ENCODE measurements at regions not wholly inside any gene's neighbourhood (a gene's known extent, or its start where the extent isn't known, plus 50 kb on each side); places are given as distances from the start of the nearest gene placed in this dataset.

- Mint-ChIP-seq H3K4me3 (no peak overlapping the region), H3K27me3 (no peaks in the 10 kb centered on the region), H3K9me3 (ENCODE audit: low read depth) (peaks cover 3% of the 10 kb centered on the region)
Measured at GRCh38 chr7:94212160-94212559, 182.5 kb upstream of the COL1A2 start.

DNA sequence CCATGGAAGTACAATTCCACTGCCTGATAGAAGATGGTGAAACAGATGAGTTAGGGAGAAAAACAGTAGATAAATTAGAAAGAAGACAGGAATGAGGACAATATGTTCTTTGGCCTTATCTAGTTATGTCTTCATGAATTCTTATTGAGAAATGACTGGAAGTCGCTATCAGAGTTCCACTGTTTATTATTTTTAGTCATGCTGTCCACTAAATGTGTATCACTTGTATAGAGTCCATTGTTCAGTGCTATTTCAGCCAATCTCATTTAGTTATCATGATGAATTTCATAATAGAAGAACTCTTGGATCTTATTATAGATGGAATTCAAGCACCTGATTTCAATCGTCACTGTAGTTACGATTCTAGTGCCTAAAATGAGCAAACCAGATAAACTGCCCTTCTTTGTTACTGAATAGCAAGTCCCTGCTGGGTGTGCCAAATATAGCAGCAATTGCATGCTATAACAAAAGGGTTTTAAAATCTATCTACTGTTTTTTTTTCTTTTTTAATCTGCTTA is 177.7 kb upstream of the COL1A2 start:
- H3K36me3 Mint-ChIP-seq: no peaks in the 10 kb centered on the region
- H3K27me3 Mint-ChIP-seq: no peaks in the 10 kb centered on the region
- no peaks in the 10 kb centered on the region for H3K4me1 Mint-ChIP-seq (ENCODE audit: low read depth)
- no peaks in the 10 kb centered on the region for H3K9me3 Mint-ChIP-seq (ENCODE audit: low read depth)
- H3K4me3 Mint-ChIP-seq: no peak overlapping the region
- no peak overlapping the region for H3K27ac Mint-ChIP-seq

More at GRCh38 chr7:94212160-94212559, 182.5 kb upstream of the COL1A2 start:
- Mint-ChIP-seq H3K27ac (no peak overlapping the region), H3K4me1 (ENCODE audit: low read depth) (no peaks in the 10 kb centered on the region), H3K36me3 (no peaks in the 10 kb centered on the region)

- no peak overlapping the region for H3K27ac Mint-ChIP-seq
- no peaks in the 10 kb centered on the region for H3K36me3 Mint-ChIP-seq
- no peak overlapping the region for H3K4me3 Mint-ChIP-seq
- H3K4me1 Mint-ChIP-seq (ENCODE audit: low read depth): no peaks in the 10 kb centered on the region
- H3K9me3 Mint-ChIP-seq (ENCODE audit: low read depth): no peaks in the 10 kb centered on the region
- H3K27me3 Mint-ChIP-seq: no peaks in the 10 kb centered on the region
Measured at GRCh38 chr7:94217766-94218165, 176.9 kb upstream of the COL1A2 start.

DNA sequence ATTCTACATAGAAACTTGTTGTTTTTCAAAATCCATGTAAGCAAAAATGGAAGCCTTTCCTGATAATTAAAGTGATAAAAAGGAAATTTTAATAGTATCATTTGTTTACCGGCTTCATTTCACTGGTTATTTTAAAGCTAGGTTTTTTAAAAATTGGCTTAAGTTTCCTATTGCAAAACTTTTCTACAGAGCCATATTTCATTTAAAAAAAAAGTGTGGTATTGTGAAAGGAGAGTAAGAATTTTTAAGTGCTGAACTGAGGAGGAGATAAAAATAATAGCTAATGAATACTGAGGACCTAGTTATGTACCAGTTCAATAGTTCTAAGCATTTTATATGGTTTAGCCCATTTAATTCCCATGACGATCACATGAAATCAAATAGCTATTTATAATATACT is 172.2 kb upstream of the COL1A2 start:
- Mint-ChIP-seq H3K27me3 (no peaks in the 10 kb centered on the region), H3K4me1 (ENCODE audit: low read depth) (no peaks in the 10 kb centered on the region), H3K4me3 (no peak overlapping the region), H3K27ac (no peak overlapping the region), H3K9me3 (ENCODE audit: low read depth) (no peaks in the 10 kb centered on the region), H3K36me3 (no peaks in the 10 kb centered on the region)

DNA sequence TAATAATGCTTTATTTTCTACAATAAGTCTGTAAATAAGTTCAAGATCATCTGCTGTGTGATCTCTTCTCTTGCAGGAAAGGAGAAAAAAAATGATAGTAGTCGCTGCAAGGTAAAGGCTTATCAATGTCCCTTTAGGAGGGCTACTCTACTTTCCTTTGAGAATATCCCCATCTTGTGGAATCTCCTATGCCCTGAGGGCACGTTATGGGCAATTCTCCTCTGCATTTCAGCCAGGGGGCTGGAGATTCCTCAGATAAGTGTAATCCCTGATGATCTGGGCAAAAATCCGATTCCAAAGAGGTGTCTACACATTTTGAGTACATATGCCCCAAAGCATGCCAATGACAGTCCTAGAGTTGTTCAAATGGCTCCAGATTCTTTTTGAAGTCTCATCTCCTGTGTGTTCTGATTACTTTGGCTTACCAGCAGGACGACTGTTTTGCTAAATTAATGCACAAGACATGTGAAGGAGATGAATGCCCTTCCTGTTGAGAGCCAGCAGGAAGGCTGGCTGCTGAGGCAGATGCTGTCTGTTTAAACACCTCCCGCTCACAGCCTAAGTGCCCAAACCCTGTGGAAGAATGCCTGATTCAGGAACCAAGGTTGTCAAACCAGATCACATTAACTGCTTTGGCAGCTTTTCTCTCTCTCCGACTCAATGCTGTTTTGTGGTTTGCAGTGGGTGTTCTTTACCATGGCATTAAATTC is 171.2 kb upstream of the COL1A2 start:
- no peaks in the 10 kb centered on the region for H3K9me3 Mint-ChIP-seq (ENCODE audit: low read depth)
- H3K27ac Mint-ChIP-seq: no peak overlapping the region
- no peaks in the 10 kb centered on the region for H3K4me1 Mint-ChIP-seq (ENCODE audit: low read depth)
- H3K36me3 Mint-ChIP-seq: no peaks in the 10 kb centered on the region
- no peaks in the 10 kb centered on the region for H3K27me3 Mint-ChIP-seq
- no peak overlapping the region for H3K4me3 Mint-ChIP-seq

DNA sequence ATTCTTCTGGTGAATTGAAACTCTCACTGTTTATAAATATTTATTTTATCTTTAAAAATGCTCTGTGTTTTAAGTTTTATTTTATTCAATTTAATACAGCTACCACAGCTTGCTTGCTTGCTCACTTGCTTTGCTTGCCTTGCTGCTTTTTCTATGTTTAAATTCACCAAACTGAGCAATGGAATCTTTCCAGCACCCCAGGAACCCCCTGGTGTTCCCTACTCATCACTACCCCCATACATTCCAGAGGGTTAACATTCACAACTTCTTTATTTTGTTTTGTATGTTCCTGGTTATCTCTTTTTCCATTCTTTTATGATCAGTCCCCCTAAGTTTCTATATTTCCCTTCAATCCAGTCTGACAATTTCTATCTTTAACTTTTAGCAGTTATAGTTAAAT is 166.5 kb upstream of the COL1A2 start:
- H3K4me3 Mint-ChIP-seq: no peak overlapping the region
- H3K27ac Mint-ChIP-seq: no peak overlapping the region
- H3K9me3 Mint-ChIP-seq (ENCODE audit: low read depth): no peaks in the 10 kb centered on the region
- H3K27me3 Mint-ChIP-seq: no peaks in the 10 kb centered on the region
- no peaks in the 10 kb centered on the region for H3K4me1 Mint-ChIP-seq (ENCODE audit: low read depth)
- H3K36me3 Mint-ChIP-seq: no peaks in the 10 kb centered on the region

DNA sequence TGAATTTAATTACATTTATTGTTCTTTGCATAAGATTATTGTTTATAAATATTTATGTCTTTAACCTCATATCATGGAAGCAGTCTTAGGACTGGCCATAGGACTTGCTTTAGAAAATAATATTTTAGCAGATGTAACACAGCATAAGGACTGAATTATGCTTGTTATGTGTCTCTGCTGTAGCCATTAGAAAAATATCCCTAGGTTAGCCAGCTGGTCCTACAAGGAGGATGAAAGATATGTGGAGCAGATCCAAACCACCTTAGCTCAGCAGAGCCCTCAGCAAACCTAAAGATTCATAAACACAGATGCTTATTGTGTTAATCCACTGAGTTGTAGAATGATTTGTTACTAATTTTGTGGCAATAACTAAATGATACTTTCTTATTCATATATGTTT is 166.0 kb upstream of the COL1A2 start:
- H3K9me3 Mint-ChIP-seq (ENCODE audit: low read depth): no peaks in the 10 kb centered on the region
- H3K36me3 Mint-ChIP-seq: no peaks in the 10 kb centered on the region
- no peak overlapping the region for H3K27ac Mint-ChIP-seq
- H3K27me3 Mint-ChIP-seq: no peaks in the 10 kb centered on the region
- no peaks in the 10 kb centered on the region for H3K4me1 Mint-ChIP-seq (ENCODE audit: low read depth)
- H3K4me3 Mint-ChIP-seq: no peak overlapping the region

DNA sequence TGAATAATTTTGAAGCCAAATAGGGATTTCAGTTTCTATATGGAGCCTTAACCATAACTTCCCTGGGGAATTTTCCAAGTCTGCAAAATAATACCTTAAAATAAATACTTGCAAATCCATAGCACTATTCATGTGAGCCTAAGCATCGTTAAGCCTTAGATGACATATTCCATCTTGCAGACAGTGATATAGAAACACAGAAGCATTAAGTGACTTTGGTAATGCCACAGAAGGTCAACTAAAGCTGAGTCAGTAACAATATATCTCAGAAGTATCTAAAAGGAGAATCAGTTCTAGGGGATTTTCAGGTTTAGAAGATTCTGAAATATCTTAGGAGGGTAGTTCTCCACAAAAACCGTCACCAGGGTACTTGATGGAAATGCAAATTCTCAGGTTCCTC is 163.4 kb upstream of the COL1A2 start:
- H3K4me1 Mint-ChIP-seq (ENCODE audit: low read depth): no peaks in the 10 kb centered on the region
- H3K27ac Mint-ChIP-seq: no peak overlapping the region
- no peaks in the 10 kb centered on the region for H3K36me3 Mint-ChIP-seq
- H3K9me3 Mint-ChIP-seq (ENCODE audit: low read depth): no peaks in the 10 kb centered on the region
- H3K4me3 Mint-ChIP-seq: no peak overlapping the region
- H3K27me3 Mint-ChIP-seq: no peaks in the 10 kb centered on the region

DNA sequence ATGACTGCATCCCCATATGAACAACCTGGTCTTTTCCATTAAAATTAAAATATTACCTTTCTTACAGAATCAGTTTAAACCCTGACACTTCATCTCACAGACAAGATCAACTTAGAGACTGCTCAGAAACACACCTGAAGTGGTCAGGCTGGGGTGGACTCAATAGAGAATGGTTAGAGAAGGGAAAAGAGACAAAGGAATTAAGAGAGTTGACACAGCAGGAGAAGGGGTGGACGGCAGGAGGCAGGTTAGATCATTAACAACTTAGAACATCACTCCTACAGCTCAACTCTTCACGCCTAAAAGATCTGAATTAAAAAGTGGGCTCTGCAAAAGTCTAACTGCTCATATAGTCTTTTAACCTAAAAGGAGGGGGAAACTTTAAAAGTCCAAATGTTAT is 157.7 kb upstream of the COL1A2 start:
- H3K36me3 Mint-ChIP-seq: no peaks in the 10 kb centered on the region
- no peak overlapping the region for H3K4me3 Mint-ChIP-seq
- peaks cover 3% of the 10 kb centered on the region for H3K27me3 Mint-ChIP-seq
- H3K4me1 Mint-ChIP-seq (ENCODE audit: low read depth): no peaks in the 10 kb centered on the region
- H3K9me3 Mint-ChIP-seq (ENCODE audit: low read depth): no peaks in the 10 kb centered on the region
- no peak overlapping the region for H3K27ac Mint-ChIP-seq

DNA sequence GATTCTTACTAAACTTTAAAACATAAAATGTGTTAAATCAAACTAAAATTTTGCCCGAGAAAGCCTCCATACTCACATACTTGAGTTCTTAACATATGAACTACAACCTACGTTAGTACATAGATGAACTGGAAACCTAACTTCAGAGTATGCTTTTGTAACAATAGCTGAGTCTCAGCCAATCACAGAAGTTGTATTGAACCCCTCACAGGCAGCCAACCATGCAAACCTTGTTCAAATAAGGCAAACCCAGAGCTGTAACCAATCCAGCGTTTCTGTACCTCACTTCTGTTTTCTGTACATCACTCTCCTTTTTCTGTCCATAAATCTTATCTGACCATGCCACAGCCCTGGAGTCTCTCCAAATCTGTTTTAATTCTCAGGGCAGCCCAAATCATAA is 157.3 kb upstream of the COL1A2 start:
- no peak overlapping the region for H3K27ac Mint-ChIP-seq

DNA sequence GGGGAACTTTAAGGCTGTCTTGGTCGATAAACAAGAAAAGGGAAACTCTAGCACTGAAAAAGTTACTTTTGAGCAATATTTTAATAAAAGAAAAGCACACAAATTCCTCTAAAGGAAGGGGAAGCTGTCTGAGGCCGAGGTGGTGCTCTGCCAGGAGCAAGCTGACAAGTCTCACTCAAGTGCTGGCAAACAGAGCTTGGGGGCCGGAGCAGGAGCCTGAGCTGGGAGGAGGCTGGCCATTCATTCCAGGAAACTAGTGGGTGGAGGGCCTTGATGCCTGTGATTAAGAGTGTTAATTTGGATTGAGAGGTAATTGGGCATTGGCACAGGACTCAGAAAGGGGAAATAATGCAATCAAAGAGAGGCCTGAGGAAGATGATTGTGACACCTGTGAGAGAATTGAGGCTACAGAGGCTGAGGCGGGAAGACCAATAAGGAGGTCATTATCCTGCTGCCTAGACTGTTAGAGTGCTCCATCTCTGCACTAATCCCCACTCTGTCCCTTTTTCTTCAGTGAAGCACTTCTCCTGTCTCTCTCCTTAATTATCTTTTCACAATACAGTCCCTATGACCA is 154.9 kb upstream of the COL1A2 start:
- Mint-ChIP-seq H3K9me3 (ENCODE audit: low read depth) (no peaks in the 10 kb centered on the region), H3K27ac (no peak overlapping the region), H3K4me3 (no peak overlapping the region), H3K36me3 (no peaks in the 10 kb centered on the region), H3K4me1 (ENCODE audit: low read depth) (no peaks in the 10 kb centered on the region), H3K27me3 (peaks cover 3% of the 10 kb centered on the region)

More for the DNA sequence above, 157.3 kb upstream of the COL1A2 start:
- Mint-ChIP-seq H3K27me3 (peaks cover 3% of the 10 kb centered on the region), H3K9me3 (ENCODE audit: low read depth) (no peaks in the 10 kb centered on the region), H3K4me3 (no peak overlapping the region), H3K36me3 (no peaks in the 10 kb centered on the region), H3K4me1 (ENCODE audit: low read depth) (no peaks in the 10 kb centered on the region)

DNA sequence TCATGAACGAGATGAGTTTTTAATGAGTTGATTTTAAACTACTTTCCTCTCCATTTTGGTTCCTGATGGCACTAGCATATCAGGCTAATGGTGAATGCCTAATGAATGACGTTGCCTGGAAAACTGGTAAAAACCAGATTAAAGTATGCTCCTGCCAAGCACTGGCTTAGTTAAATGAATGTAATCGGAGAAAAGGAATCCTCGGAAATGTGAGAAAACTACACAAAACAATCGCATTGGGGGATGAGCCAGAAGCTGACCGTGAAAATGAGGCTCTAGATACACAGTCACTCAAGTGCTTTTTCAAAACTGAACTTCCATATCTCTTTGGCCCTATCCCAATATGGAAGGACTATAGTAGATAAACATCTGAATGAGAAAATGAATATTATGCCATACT is 153.8 kb upstream of the COL1A2 start:
- H3K36me3 Mint-ChIP-seq: no peaks in the 10 kb centered on the region
- no peak overlapping the region for H3K27ac Mint-ChIP-seq
- no peaks in the 10 kb centered on the region for H3K9me3 Mint-ChIP-seq (ENCODE audit: low read depth)
- no peaks in the 10 kb centered on the region for H3K4me1 Mint-ChIP-seq (ENCODE audit: low read depth)
- no peak overlapping the region for H3K4me3 Mint-ChIP-seq
- H3K27me3 Mint-ChIP-seq: peaks cover 3% of the 10 kb centered on the region

DNA sequence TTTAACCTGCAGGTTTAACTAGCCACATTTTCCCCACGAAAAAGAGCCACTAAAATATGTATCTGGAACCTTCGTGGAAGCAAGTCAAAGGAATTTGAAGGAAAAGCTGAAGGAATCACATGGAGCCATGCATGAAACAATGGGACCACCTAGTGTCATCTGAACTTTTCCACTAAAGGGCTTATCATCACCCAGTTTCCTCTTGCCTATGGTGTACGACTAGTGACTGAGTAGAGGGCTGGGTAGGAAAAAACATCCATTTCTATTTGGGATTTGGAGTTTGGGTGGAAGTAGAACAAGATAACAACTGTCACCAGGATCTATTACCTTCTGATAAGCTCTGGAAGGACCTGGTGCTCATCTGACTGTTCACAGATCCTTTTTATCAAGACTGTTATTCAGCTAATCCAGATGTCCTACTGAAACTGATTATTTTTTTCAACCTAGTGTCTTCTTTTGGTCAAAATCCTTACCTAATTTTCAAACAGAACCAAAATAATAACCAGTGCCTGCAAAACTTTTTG is 153.2 kb upstream of the COL1A2 start:
- no peaks in the 10 kb centered on the region for H3K4me1 Mint-ChIP-seq (ENCODE audit: low read depth)
- H3K27me3 Mint-ChIP-seq: peaks cover 3% of the 10 kb centered on the region
- no peaks in the 10 kb centered on the region for H3K9me3 Mint-ChIP-seq (ENCODE audit: low read depth)
- H3K36me3 Mint-ChIP-seq: no peaks in the 10 kb centered on the region
- H3K4me3 Mint-ChIP-seq: no peak overlapping the region
- no peak overlapping the region for H3K27ac Mint-ChIP-seq

DNA sequence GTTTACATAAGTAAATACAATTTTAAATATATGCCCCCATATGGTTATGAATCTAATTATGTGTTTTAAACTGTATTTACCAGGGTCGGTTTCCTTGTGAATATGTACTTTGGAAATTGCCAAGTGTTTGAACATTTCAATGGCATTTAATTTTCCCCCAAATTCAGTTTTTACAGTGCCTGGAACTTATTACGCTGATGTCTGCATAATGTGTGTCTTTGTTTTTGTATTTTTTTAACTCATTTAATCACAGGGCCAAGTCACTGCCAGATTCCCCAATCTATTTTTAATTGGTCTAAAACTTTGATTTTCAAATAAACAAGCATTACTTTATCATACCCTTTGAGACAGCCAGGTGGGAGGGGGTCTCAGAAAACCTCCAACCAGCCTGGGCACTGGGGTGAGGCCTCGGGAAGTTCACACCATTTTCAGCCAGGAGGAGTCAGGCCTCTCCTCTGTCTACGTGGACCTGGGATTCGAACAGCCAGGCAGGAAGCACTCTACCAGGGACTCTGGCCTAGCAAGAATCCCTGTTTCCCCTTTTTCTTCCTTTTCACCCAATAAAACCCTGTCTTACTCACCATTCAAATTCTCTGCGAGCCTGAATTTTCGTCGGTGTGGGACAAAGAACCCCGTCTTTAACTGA is 151.5 kb upstream of the COL1A2 start:
- Mint-ChIP-seq H3K27ac (no peak overlapping the region), H3K27me3 (peaks cover 5% of the 10 kb centered on the region), H3K4me3 (no peak overlapping the region), H3K9me3 (ENCODE audit: low read depth) (no peaks in the 10 kb centered on the region), H3K36me3 (no peaks in the 10 kb centered on the region), H3K4me1 (ENCODE audit: low read depth) (no peaks in the 10 kb centered on the region)

GRCh38 chr7:94244760-94245159 is 149.9 kb upstream of the COL1A2 start:
- Mint-ChIP-seq H3K27ac (no peak overlapping the region), H3K36me3 (no peaks in the 10 kb centered on the region), H3K4me1 (ENCODE audit: low read depth) (no peaks in the 10 kb centered on the region), H3K4me3 (no peak overlapping the region), H3K27me3 (peaks cover 5% of the 10 kb centered on the region), H3K9me3 (ENCODE audit: low read depth) (no peaks in the 10 kb centered on the region)

Measured in activated naive CD8-positive, alpha-beta T cell (primary cell).